NCI-H1694 treated with DMSO at 0.1 percent for 48 hours (cell line): ENCODE measurements at regions not wholly inside any gene's neighbourhood (a gene's known extent, or its start where the extent isn't known, plus 50 kb on each side); places are given as distances from the start of the nearest gene placed in this dataset.

Source experiments
- DNase-seq: peaks from one replicate; lab custom pipeline; 2025; lab: John Stamatoyannopoulos, UW

- no peak for DNase-seq
Measured at GRCh38 chr18:39752351-39752750, 2186.8 kb upstream of the CELF4 start.

- DNase-seq = no peak
Measured at GRCh38 chr18:39751921-39752320, 2186.3 kb upstream of the CELF4 start.

- no peak for DNase-seq
Measured at GRCh38 chr18:39751161-39751560, 2185.6 kb upstream of the CELF4 start.

GRCh38 chr18:39749154-39749553 lies 2183.6 kb upstream of the CELF4 start:
- no peak for DNase-seq

- no peak for DNase-seq
Measured at GRCh38 chr18:39748727-39749126, 2183.1 kb upstream of the CELF4 start.

- DNase-seq = no peak
Measured at GRCh38 chr18:39746201-39746600, 2180.6 kb upstream of the CELF4 start.

GRCh38 chr18:39743463-39743862 lies 2177.9 kb upstream of the CELF4 start:
- DNase-seq = no peak

- no peak for DNase-seq
Measured at GRCh38 chr18:39741755-39742466, 2176.3 kb upstream of the CELF4 start.

GRCh38 chr18:39737869-39738268 lies 2172.3 kb upstream of the CELF4 start:
- no peak for DNase-seq

GRCh38 chr18:39732918-39733317 lies 2167.3 kb upstream of the CELF4 start:
- DNase-seq = no peak

GRCh38 chr18:39730606-39731005 lies 2165.0 kb upstream of the CELF4 start:
- DNase-seq = no peak

- no peak for DNase-seq
Measured at GRCh38 chr18:39724652-39725051, 2159.1 kb upstream of the CELF4 start.

- DNase-seq = no peak
Measured at GRCh38 chr18:39721712-39722111, 2156.1 kb upstream of the CELF4 start.

GRCh38 chr18:39713961-39714360 lies 2148.4 kb upstream of the CELF4 start:
- DNase-seq = no peak

- DNase-seq = no peak
Measured at GRCh38 chr18:39711701-39712100, 2146.1 kb upstream of the CELF4 start.

GRCh38 chr18:39705362-39705761 lies 2139.8 kb upstream of the CELF4 start:
- DNase-seq = no peak

- no peak for DNase-seq
Measured at GRCh38 chr18:39702888-39703287, 2137.3 kb upstream of the CELF4 start.

- no peak for DNase-seq
Measured at GRCh38 chr18:39701839-39702238, 2136.2 kb upstream of the CELF4 start.

GRCh38 chr18:39701055-39701783 lies 2135.6 kb upstream of the CELF4 start:
- DNase-seq = no peak

GRCh38 chr18:39699340-39699964 lies 2133.9 kb upstream of the CELF4 start:
- DNase-seq = no peak

- DNase-seq = no peak
Measured at GRCh38 chr18:39698436-39698835, 2132.8 kb upstream of the CELF4 start.

GRCh38 chr18:39693359-39693758 lies 2127.8 kb upstream of the CELF4 start:
- no peak for DNase-seq

GRCh38 chr18:39692367-39693015 lies 2126.9 kb upstream of the CELF4 start:
- no peak for DNase-seq
